ENCODE measurements at regions not wholly inside any gene's neighbourhood (a gene's known extent, or its start where the extent isn't known, plus 50 kb on each side); places are given as distances from the start of the nearest gene placed in this dataset.
"Not testable (repeated sequence)": the region's sequence is repeated elsewhere in the genome, so short reads cannot be mapped to it uniquely, and the experiment has no call there.

- no peak for DNase-seq (ENCODE audit: low spot score)
Measured at GRCh38 chr4:145295547-145295946, 115.2 kb upstream of the OTUD4 start.

- DNase-seq (ENCODE audit: low spot score) = no peak
Measured at GRCh38 chr4:145295122-145295521, 114.7 kb upstream of the OTUD4 start.

DNA sequence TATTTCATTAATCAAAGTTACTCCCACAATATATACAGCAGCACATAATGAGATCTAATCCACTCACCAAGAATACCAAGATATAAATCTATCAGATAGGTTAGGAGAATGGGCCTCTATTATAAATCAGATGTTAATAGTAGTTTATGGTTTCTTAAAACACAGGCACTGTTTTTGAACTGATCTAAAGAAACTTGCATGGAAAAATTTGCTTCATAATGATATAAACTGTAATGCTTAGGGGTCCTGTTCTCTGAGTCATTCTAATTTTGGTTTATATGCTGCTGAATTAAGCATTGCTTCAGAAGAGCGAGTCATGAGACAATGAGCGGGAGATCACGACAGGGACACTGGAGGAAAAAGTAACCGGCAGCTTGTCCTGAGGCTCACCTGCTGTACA, 113.3 kb upstream of the OTUD4 start:
- no peak for DNase-seq (ENCODE audit: low spot score)

DNA sequence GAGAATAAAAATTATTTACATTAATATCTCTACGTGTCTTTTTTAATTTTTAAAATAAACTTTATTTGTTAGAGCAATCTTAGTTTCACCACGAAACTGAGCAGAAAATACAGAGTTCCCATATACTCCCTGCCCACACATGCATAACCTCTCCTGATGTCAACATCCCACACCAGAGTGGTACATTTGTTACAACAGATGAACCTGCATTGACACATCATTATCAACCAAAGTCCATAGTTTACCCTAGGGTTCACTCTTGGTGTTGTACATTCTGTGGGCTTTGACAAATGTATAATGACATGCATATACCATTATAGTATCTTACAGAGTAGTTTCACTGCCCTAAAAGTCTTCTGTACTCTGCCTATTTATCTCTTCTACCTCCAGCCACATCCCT, 110.6 kb upstream of the OTUD4 start:
- DNase-seq (ENCODE audit: low spot score) = no peak

DNA sequence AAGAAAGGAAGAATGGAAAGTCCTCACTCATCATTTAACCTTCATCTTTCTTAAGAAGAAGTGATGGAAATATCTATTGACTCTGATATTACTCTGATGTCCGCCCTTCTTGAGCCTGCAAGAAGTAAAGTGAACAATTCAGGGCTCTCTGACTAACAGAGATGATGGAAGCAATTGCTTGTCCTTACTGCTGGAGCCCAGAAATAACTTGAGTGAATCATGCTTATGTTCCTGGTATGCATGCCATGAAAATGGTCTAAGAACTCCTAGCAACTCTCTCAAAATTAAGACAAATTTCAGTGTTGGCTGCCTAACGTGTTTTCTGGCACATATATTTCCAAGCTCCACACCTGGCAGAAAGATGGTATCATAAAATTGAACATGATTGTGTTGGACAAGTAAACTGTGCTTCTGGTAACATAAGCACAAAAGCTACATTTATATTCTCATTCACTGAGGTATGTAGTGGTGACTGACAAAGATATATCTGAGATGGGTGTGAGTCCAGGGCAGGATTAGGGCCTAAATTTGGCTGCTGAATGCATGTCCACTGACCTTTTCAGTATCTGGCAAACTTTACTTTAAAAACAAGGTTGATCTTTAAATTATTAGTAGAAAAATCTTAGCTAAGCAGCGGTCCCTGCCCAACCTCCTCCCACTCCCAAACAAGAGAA, 109.2 kb upstream of the OTUD4 start:
- no peak for DNase-seq (ENCODE audit: low spot score)

GRCh38 chr4:145287351-145287750, 107.0 kb upstream of the OTUD4 start:
- no peak for DNase-seq (ENCODE audit: low spot score)

DNA sequence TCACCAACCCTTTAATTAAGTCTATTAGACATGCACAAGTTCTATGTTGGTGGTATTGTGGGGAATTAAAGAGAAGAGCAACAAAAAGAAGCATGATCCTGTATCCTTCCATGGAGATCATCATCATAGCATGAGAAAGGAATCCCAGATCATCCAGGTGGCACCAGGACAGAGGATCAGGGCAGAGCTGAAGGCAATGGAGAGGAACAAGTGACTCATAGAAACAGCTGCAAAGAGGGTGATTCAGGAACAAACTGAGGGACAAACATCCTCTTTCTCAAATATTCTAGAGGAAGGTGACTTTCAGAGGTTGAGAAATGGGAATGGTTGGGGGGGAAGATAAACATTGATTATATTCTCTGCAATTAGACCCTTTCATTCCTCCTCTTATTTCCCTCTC, 105.5 kb upstream of the OTUD4 start:
- DNase-seq (ENCODE audit: low spot score) = no peak

GRCh38 chr4:145283909-145284308, 103.5 kb upstream of the OTUD4 start:
- no peak for DNase-seq (ENCODE audit: low spot score)

DNA sequence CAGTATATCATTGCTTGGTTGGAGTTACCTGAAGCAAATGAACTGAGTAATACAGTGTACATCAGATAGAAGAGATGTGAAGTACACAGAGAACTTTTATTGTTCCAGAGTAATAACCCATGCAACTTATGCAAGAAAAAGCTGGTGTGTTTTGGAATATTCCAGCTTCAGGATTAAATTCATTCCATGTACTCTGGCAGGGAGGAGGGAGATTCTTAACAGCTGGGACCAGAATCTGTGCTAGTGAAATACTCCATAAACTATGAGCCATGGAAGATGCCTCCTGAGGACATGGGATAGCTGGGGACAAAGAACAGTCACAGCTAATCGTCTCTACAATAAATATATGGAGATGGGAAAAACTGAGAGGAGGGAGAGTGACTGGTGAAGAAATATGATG, 101.6 kb upstream of the OTUD4 start:
- no peak for DNase-seq (ENCODE audit: low spot score)

- no peak for DNase-seq (ENCODE audit: low spot score)
Measured at GRCh38 chr4:145281224-145281623, 100.8 kb upstream of the OTUD4 start.

GRCh38 chr4:145280541-145280940, 100.2 kb upstream of the OTUD4 start:
- no peak for DNase-seq (ENCODE audit: low spot score)

- DNase-seq (ENCODE audit: low spot score) = no peak
Measured at GRCh38 chr4:145279122-145279960, 99.0 kb upstream of the OTUD4 start.

DNA sequence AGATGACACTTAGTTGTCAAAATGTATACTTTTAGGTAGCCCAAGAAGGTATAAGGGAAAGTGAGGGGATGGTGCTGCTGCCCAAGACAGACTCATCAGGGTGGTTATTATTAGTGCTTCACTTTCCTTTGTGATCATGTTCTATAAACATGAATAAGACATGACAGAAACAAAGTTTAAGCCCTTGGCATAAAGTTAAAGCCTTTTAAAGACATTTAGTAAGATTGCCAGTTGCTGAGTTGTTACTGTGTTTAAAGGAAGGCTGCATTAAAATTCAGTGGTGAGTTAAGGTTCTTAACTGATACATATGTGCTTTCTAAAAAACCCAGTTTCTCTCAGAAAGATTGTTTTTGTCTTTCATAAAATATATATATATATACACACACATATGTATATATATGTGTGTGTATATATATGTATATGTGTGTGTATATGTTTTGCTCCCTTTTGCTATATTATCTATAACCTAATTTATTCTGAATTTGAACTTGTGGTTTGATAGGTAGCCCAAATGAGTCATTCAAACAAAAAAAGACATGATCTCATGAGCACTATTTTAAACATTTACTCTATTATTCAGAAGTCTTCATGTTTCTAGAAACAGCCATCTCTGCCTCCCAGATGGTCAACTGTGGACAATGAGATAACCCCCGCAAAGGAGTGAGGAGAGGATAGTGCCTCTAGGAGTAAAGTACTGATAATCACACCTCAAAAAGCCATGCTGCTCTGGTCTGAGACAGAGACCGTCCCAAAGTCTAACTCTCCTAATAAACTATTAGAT, 98.1 kb upstream of the OTUD4 start:
- DNase-seq (ENCODE audit: low spot score) = no peak

- no peak for DNase-seq (ENCODE audit: low spot score)
Measured at GRCh38 chr4:145277011-145277410, 96.6 kb upstream of the OTUD4 start.

- no peak for DNase-seq (ENCODE audit: low spot score)
Measured at GRCh38 chr4:145276050-145276449, 95.7 kb upstream of the OTUD4 start.

- no peak for DNase-seq (ENCODE audit: low spot score)
Measured at GRCh38 chr4:145271194-145271593, 90.8 kb upstream of the OTUD4 start.

GRCh38 chr4:145266881-145267280, 86.5 kb upstream of the OTUD4 start:
- no peak for DNase-seq (ENCODE audit: low spot score)

DNA sequence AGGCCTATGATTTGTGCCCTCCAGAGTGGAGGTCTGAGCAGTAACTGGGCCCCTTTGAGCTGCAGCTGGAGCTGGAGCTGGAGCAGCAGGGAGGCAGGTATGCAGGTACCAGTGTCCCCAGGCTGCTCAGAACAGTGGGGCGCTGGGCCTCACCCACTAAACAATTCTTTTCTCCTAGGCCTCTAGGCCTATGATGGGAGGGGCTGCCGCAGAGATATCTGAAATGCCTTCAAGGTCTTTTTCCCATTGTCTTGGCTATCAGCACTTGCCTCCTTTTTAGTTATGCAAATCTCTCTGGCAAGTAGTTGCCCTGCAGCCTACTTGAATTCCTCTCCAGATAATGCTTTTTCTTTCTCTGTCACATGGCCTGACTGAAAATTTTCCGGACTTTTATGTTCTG, 79.7 kb upstream of the OTUD4 start:
- no peak for DNase-seq (ENCODE audit: low spot score)

DNA sequence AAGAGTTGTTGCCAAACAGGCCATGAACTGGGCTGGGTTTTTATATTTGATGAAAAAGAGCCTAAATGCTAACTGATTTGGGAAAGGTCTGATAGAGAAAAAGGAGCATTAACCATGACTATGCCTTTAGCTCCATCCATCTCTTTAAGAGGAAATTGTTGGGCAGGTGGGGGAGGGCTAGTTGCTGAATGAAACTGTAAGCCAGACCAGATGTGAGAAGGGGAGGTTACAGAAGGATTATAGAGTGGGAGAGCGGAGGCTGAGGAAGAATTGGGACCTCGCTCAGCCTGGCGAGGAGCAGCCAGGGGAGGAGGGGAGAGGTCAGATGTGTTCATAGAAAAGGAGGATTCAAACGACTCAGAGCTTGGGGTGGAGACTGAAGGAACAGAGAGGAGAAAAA, 74.9 kb upstream of the OTUD4 start:
- not testable (repeated sequence) for DNase-seq (ENCODE audit: low spot score)

DNA sequence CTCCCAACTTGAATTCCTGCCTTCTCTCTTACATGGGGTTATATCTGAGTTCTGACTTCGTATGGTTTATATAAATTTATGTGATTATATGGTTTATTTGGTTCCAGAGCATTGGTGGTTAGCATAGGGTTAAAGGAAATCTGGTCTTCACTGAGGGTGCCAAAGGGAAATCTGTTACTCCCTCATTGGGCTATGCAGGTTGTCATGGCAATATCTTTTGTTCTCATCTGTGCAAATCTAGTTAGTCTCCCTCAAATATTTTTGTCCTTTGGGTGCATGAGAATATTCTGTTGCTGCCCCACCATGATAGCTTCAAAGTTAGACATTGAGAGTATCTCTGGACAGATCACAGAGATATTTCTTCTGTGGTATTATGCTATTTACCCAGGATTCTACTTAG, 71.8 kb upstream of the OTUD4 start:
- DNase-seq (ENCODE audit: low spot score) = no peak

DNA sequence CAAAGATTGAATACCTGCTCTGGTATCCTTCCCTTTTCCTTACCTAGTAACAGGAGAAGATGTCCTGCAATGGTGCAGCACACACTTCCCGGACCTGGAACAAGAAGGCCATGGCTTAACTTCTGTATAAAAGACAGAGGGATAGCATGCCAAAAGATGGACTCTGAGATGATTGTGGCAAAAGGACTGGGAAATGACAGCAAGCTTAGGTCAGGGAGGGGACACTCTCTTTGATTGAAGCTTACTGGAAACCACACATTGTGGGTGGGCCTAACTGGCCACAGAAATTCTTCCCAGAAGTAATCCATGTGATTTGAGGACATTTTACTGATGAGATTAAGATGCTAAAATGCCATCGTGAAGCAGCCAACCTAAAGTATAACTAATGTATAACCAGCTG, 71.0 kb upstream of the OTUD4 start:
- DNase-seq (ENCODE audit: low spot score) = no peak

DNA sequence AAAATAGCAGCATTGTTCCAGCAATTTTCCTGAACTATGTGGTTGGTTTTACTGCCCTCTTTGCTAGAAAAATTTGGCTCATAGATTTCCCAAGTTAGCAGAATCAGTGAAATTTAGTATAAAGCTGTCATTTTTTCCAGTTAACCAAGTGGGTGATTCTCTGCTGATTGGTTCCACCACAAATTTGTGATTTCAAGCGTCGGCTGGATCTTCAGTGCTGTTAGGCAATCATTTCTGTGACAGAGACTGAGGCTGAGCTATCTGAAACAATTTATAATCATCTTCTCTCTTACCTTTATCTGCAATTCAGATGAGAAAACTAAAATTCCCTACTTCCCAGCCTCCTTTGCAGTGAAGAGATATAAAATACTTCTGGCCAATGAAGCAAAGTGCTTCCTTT, 68.6 kb upstream of the OTUD4 start:
- no peak for DNase-seq (ENCODE audit: low spot score)

DNA sequence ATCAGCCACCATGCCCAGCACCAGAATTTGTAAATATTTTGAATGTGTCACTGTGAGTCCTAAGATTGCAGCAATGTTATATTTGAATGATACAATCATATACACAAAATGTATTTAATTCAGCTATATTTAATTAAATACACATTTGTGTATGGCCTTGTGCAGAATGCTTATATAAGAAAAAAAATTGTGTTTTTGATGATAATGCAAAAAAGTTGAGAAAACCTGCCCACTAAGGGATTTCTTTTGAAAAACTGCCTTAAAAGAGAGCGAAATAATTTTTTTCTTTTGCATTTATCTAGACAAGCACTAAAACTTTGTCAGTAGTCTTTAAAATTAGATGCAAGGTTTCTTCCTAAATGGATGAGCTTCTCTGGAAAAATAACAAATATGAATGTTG, 68.1 kb upstream of the OTUD4 start:
- DNase-seq (ENCODE audit: low spot score) = no peak
